Gastrocnemius medialis (tissue), 4 donors: ENCODE measurements at regions not wholly inside any gene's neighbourhood (a gene's known extent, or its start where the extent isn't known, plus 50 kb on each side); places are given as distances from the start of the nearest gene placed in this dataset.

Source experiments
- ATAC-seq, 2 donors: fragments of 150-250 bp; one replicate each; pipeline ENCODE4 v1.9.1; 2016
- DNase-seq, 2 donors: peaks; one replicate each; pipeline ENCODE4 v3.0.0-alpha.2; 2019
- H3K27ac ChIP-seq, 4 donors: fragments of 200-600 bp; sonication (generic); 1 replicate in 1 of 4; 2 replicates in 3 of 4; pipeline ENCODE4 v1.5.1; 2016 to 2018; ENCODE audit warnings: mild to moderate bottlenecking in 2 of 4, moderate library complexity in 1 of 4
- H3K27me3 ChIP-seq, 3 donors: fragments of 200-600 bp; sonication (generic) in 2 of 3; 1 replicate in 1 of 3; 2 replicates in 2 of 3; pipeline versions ENCODE4 v1.5.1 to v1.6.0; 2016 to 2019; ENCODE audit warnings: mild to moderate bottlenecking in 1 of 3, moderate library complexity in 1 of 3
- H3K36me3 ChIP-seq, 2 donors: fragments of 200-600 bp; sonication (generic) in 1 of 2; one replicate each; pipeline ENCODE4 v1.5.1; 2017 to 2018
- H3K4me1 ChIP-seq, 2 donors: fragments of 200-600 bp; sonication (generic) in 1 of 2; one replicate each; pipeline ENCODE4 v1.5.1; 2016 to 2017; ENCODE audit warnings: mild to moderate bottlenecking in 2 of 2
- H3K4me3 ChIP-seq, 4 donors: fragments of 200-600 bp; sonication (generic) in 3 of 4; 1 replicate in 1 of 4; 2 replicates in 3 of 4; pipeline ENCODE4 v1.5.1; 2016 to 2019; ENCODE audit warnings: mild to moderate bottlenecking in 2 of 4
- H3K9me3 ChIP-seq, 3 donors: fragments of 200-600 bp; sonication (generic) in 2 of 3; 1 replicate in 1 of 3; 2 replicates in 2 of 3; pipeline ENCODE4 v1.5.1; 2016 to 2019
- POLR2A ChIP-seq, 2 donors: fragments of 450-650 bp; IDR thresholded peaks; one replicate each; pipeline ENCODE4 v1.6.1; 2017; ENCODE audit warnings: antibody characterized with exemption in 2 of 2, mild to moderate bottlenecking in 2 of 2, moderate library complexity in 2 of 2
- in situ Hi-C, 4 donors: fragments of 200-750 bp; cut with MboI; loops; one replicate each; pipeline versions ENCODE4 v1.15.0 to v1.8.0; 2017; ENCODE audit warnings: low sequenced_read_pairs in 4 of 4
- intact Hi-C: fragments of 100-400 bp; cut with DNase I; formaldehyde crosslinking; loops from one replicate; pipeline ENCODE4 v1.15.1; 2023; ENCODE audit warnings: low total_unique reads
- TF ChIP-seq, protein P1 (sequence below), 5 experiments: fragments of 450-650 bp in 3 of 5; fragments of 200-600 bp in 2 of 5; sonication (generic) in 2 of 5; IDR thresholded peaks in 4 of 5; conservative IDR thresholded peaks in 1 of 5; 1 replicate in 4 of 5; 2 replicates in 1 of 5; pipeline ENCODE4 v1.5.1; 2016 to 2019; ENCODE audit warnings: antibody characterized with exemption in 5 of 5, mild to moderate bottlenecking in 3 of 5, moderate library complexity in 3 of 5

DNA sequence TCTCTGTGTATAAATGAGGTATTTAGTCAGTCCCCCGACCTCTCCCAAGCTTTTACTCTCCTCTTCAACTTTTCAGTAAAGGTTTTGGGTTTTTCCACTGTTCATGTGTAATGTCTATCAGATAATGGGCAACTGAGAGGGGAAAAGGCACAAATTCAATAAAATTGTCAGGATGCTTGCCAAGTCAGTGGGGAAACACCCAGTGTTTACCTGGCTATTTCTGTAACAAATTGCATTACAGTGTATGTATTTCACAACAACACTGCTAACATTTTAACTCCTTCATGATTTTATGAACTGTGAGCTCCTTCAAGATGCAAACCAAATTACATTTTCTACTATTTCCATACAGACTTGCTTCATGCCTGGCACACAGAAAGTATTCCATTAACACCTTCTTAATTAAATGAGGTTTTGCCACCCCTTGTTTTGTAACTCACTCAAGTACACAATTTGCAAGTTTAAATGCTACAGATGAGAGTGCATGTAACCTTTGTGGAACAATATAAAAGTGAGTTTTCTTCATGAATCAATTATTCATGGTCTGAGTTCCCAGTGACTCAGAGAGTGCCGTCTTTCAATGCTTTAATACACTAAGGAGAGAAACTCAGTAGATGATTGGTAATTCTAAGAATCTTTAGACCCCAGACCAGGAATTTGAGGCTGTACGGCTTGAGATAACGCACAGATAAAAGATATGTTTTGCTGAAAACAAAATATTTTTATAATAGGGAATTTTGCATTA lies 149.8 kb upstream of the TLL1 start:
- TF ChIP-seq POLR2A (IDR thresholded peaks at IDR 0.05): no peak
- TF ChIP-seq, protein P1, sequence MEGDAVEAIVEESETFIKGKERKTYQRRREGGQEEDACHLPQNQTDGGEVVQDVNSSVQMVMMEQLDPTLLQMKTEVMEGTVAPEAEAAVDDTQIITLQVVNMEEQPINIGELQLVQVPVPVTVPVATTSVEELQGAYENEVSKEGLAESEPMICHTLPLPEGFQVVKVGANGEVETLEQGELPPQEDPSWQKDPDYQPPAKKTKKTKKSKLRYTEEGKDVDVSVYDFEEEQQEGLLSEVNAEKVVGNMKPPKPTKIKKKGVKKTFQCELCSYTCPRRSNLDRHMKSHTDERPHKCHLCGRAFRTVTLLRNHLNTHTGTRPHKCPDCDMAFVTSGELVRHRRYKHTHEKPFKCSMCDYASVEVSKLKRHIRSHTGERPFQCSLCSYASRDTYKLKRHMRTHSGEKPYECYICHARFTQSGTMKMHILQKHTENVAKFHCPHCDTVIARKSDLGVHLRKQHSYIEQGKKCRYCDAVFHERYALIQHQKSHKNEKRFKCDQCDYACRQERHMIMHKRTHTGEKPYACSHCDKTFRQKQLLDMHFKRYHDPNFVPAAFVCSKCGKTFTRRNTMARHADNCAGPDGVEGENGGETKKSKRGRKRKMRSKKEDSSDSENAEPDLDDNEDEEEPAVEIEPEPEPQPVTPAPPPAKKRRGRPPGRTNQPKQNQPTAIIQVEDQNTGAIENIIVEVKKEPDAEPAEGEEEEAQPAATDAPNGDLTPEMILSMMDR (IDR thresholded peaks at IDR 0.05 in 4 of 5, conservative IDR thresholded peaks at IDR 0.05 in 1 of 5): no peak
- Histone ChIP-seq H3K9me3 (no peaks in the 10 kb centered on the region), H3K4me3 (no peak overlapping the region), H3K27ac (no peak overlapping the region), H3K4me1 (no peaks in the 10 kb centered on the region), H3K27me3 (no peaks in the 10 kb centered on the region), H3K36me3 (no peaks in the 10 kb centered on the region)
- intact Hi-C loops (no loop called here), in situ Hi-C loops (no loop called here)
- no peak for ATAC-seq
- no peak for DNase-seq

DNA sequence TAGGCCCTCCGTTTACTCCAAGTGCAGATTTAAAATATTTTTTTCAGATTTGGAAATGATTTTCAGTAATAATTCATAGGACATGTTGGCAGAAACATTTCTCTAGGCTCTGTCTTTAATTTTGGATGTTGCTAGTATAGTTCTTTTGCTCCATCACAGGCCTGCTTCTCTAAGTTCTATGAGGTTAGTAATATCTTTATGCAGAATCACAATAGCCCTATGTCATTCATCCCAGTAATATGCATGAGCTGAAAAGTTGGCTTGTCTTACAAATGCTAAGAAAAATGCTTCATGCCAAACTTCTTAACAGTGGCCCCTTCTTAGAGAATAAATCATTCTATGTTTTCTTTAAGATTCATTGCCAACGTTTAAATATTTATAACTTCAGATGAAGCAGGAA lies 148.3 kb upstream of the TLL1 start:
- Histone ChIP-seq H3K36me3 (no peaks in the 10 kb centered on the region), H3K4me3 (no peak overlapping the region), H3K27me3 (no peaks in the 10 kb centered on the region), H3K4me1 (no peaks in the 10 kb centered on the region), H3K27ac (no peak overlapping the region), H3K9me3 (no peaks in the 10 kb centered on the region)
- in situ Hi-C loops (no loop called here), intact Hi-C loops (no loop called here)
- TF ChIP-seq, protein P1 (IDR thresholded peaks at IDR 0.05 in 4 of 5, conservative IDR thresholded peaks at IDR 0.05 in 1 of 5): no peak
- ATAC-seq (no peak), DNase-seq (no peak)

DNA sequence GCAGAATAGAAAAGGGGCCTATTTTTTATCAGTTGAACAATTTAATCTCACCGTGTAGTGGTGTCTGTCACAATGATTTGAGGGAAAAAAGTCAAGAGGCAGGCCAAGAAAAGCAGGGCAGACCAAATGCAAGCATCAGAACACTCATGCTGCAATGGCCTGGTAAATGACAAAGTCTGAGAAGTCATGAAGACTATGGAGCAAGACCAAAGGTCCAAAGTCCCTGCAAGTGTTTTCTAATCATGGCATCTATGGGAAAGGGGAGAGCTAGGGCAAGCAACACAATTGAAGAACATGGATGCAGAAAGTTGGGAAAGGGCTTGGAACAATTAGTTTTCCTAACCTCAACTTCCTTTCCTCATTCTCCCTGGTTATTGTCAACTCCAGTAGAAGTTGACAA lies 147.7 kb upstream of the TLL1 start:
- Histone ChIP-seq H3K27ac (no peak overlapping the region), H3K4me1 (no peaks in the 10 kb centered on the region), H3K9me3 (no peaks in the 10 kb centered on the region), H3K36me3 (no peaks in the 10 kb centered on the region), H3K4me3 (no peak overlapping the region), H3K27me3 (no peaks in the 10 kb centered on the region)
- no peak for DNase-seq
- TF ChIP-seq POLR2A (IDR thresholded peaks at IDR 0.05): no peak
- TF ChIP-seq, protein P1 (IDR thresholded peaks at IDR 0.05 in 4 of 5, conservative IDR thresholded peaks at IDR 0.05 in 1 of 5): no peak
- intact Hi-C loops (no loop called here), in situ Hi-C loops (no loop called here)
- no peak for ATAC-seq

DNA sequence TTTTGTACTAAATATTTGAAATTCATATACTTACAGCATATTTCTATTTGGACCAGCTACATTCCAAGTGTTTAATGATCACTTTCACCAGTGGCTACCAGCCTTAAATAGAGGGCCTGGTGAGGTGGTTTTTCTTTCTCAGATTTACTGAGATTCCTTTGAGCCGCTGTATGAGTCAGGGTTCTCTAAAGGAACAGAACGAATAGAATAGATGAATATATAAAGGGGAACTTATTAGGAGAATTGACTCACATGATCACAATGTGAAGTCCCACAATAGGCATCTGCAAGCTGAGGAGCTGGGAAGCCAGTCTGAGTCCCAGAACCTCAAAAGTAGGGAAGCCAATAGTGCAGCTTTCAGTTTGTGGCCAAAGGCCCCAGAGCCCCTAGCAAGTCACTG lies 146.2 kb upstream of the TLL1 start:
- DNase-seq (no peak), ATAC-seq (no peak)
- Histone ChIP-seq H3K4me3 (no peak overlapping the region), H3K4me1 (no peaks in the 10 kb centered on the region), H3K27ac (no peak overlapping the region), H3K36me3 (no peaks in the 10 kb centered on the region), H3K9me3 (no peaks in the 10 kb centered on the region), H3K27me3 (no peaks in the 10 kb centered on the region)
- intact Hi-C loops (no loop called here), in situ Hi-C loops (no loop called here)
- TF ChIP-seq, protein P1 (IDR thresholded peaks at IDR 0.05 in 4 of 5, conservative IDR thresholded peaks at IDR 0.05 in 1 of 5): no peak
- TF ChIP-seq POLR2A (IDR thresholded peaks at IDR 0.05): no peak
